SK-N-SH (cell line): ENCODE measurements at regions not wholly inside any gene's neighbourhood (a gene's known extent, or its start where the extent isn't known, plus 50 kb on each side); places are given as distances from the start of the nearest gene placed in this dataset.

Experiments
- CTCF ChIA-PET: fragments of 300-600, 350-600 bp; formaldehyde crosslinking; extraction: SDS; loops from one replicate; lab custom pipeline; 2021; lab: Yijun Ruan, JAX
- POLR2A ChIA-PET: fragments of 350-600 bp; sonication (Branson Sonifier 250); formaldehyde crosslinking; extraction: SDS; loops from one replicate; lab custom pipeline; 2020; ENCODE audit warnings: antibody characterized with exemption, inconsistent platforms; lab: Yijun Ruan, JAX
- DNase-seq: peaks from one replicate; pipeline ENCODE4 v3.0.0; 2012
- H2AFZ ChIP-seq: fragments of 200-600 bp; sonication (generic); 2 replicates; pipeline ENCODE4 v1.8.1; 2016; ENCODE audit warnings: antibody characterized with exemption, mild to moderate bottlenecking, low read depth
- H3F3A ChIP-seq: fragments of 200-600 bp; sonication (generic); replicated peaks from 2 replicates; pipeline ENCODE3; 2016; ENCODE audit warnings: antibody characterized with exemption, mild to moderate bottlenecking; ENCODE audit not compliant: insufficient read depth
- H3K27ac ChIP-seq, 2 experiments: fragments of 200-500 bp in 1 of 2; fragments of 200-600 bp in 1 of 2; sonication (Bioruptor generic) in 1 of 2; sonication (generic), shearing (Covaris generic) in 1 of 2; 2 replicates each; pipeline versions ENCODE4 v1.5.1 to v1.6.1; 2014 to 2016; ENCODE audit warnings: low read depth in 2 of 2, inconsistent platforms in 1 of 2, low read length in 1 of 2, mild to moderate bottlenecking in 1 of 2, mixed read lengths in 1 of 2
- H3K27me3 ChIP-seq: fragments of 200-600 bp; sonication (generic), shearing (Covaris generic); 2 replicates; pipeline ENCODE4 v1.6.1; 2016; ENCODE audit warnings: mixed run types; ENCODE audit not compliant: insufficient read depth
- H3K36me3 ChIP-seq, 2 experiments: fragments of 200-500 bp in 1 of 2; fragments of 200-600 bp in 1 of 2; sonication (Bioruptor generic) in 1 of 2; sonication (generic) in 1 of 2; replicated peaks in 1 of 2; 2 replicates each; pipeline versions ENCODE3 to v1.5.1; 2014 to 2016; ENCODE audit warnings: low read length in 1 of 2, mild to moderate bottlenecking in 1 of 2; ENCODE audit not compliant: insufficient read depth in 2 of 2, control insufficient read depth in 1 of 2
- H3K4me1 ChIP-seq, 2 experiments: fragments of 200-500 bp in 1 of 2; fragments of 200-600 bp in 1 of 2; sonication (Bioruptor generic) in 1 of 2; sonication (generic), shearing (Covaris generic) in 1 of 2; 2 replicates each; pipeline versions ENCODE4 v1.5.1 to v1.6.1; 2014 to 2016; ENCODE audit warnings: low read depth in 1 of 2, low read length in 1 of 2, mixed run types in 1 of 2; ENCODE audit not compliant: insufficient read depth in 2 of 2, control insufficient read depth in 1 of 2
- H3K4me2 ChIP-seq: fragments of 200-600 bp; sonication (generic), shearing (Covaris generic); 2 replicates; pipeline ENCODE4 v1.6.1; 2017; ENCODE audit warnings: mixed run types
- H3K4me3 ChIP-seq, 2 experiments: fragments of 200-500 bp in 1 of 2; fragments of 200-600 bp in 1 of 2; sonication (Bioruptor generic) in 1 of 2; sonication (generic), shearing (Covaris generic) in 1 of 2; 2 replicates each; pipeline versions ENCODE4 v1.5.1 to v1.8.1; 2014 to 2016; ENCODE audit warnings: low read depth in 2 of 2, inconsistent platforms in 1 of 2, low read length in 1 of 2, mild to moderate bottlenecking in 1 of 2, mixed read lengths in 1 of 2, moderate library complexity in 1 of 2
- H3K79me2 ChIP-seq: fragments of 200-600 bp; sonication (generic); 2 replicates; pipeline ENCODE4 v1.8.1; 2017; ENCODE audit warnings: mild to moderate bottlenecking; ENCODE audit not compliant: insufficient read depth
- H3K9ac ChIP-seq: fragments of 200-600 bp; sonication (generic); 2 replicates; pipeline ENCODE4 v1.6.1; 2017; ENCODE audit warnings: mixed run types
- H3K9me2 ChIP-seq: fragments of 200-600 bp; sonication (generic); 2 replicates; pipeline ENCODE4 v1.6.1; 2017; ENCODE audit warnings: mixed run types
- H3K9me3 ChIP-seq: fragments of 200-600 bp; sonication (generic); 2 replicates; pipeline ENCODE4 v1.6.1; 2017; ENCODE audit warnings: mixed run types, mild to moderate bottlenecking, moderate library complexity
- H4K20me1 ChIP-seq: fragments of 200-600 bp; sonication (generic); 2 replicates; pipeline ENCODE4 v1.6.1; 2017; ENCODE audit warnings: mild to moderate bottlenecking, mixed run types; ENCODE audit not compliant: insufficient read depth
- CHD2 ChIP-seq: fragments of 150-350 bp; IDR thresholded peaks from 2 replicates; pipeline ENCODE4 v1.6.1; 2018; ENCODE audit warnings: low read length; ENCODE audit not compliant: partially characterized antibody
- ELF1 ChIP-seq: IDR thresholded peaks from 2 replicates; pipeline ENCODE4 v1.4.0; 2012
- GABPA ChIP-seq: IDR thresholded peaks from 2 replicates; pipeline ENCODE4 v1.4.0; 2012; ENCODE audit warnings: low read depth, mild to moderate bottlenecking
- MEF2A ChIP-seq: IDR thresholded peaks from 2 replicates; pipeline ENCODE4 v1.4.0; 2012; ENCODE audit warnings: low read depth, borderline replicate concordance
- MXI1 ChIP-seq: IDR thresholded peaks from 2 replicates; pipeline ENCODE4 v1.6.1; 2012; ENCODE audit warnings: mild to moderate bottlenecking, low read depth, low read length, improper control_type of control experiment
- NRF1 ChIP-seq: IDR thresholded peaks from 2 replicates; pipeline ENCODE4 v1.6.1; 2012; ENCODE audit warnings: low read depth, mild to moderate bottlenecking, low read length
- PBX3 ChIP-seq: IDR thresholded peaks from 2 replicates; pipeline ENCODE4; 2012
- POLR2AphosphoS5 ChIP-seq: IDR thresholded peaks from 2 replicates; pipeline ENCODE4 v1.6.1; 2012; ENCODE audit warnings: low read depth, low read length
- REST ChIP-seq: IDR thresholded peaks from 2 replicates; pipeline ENCODE4 v1.6.1; 2012; ENCODE audit warnings: mild to moderate bottlenecking, low read depth, low read length, moderate library complexity
- RXRA ChIP-seq: IDR thresholded peaks from 2 replicates; pipeline ENCODE4 v1.4.0; 2012; ENCODE audit warnings: low read depth, mild to moderate bottlenecking, borderline replicate concordance
- SMC3 ChIP-seq: IDR thresholded peaks from 2 replicates; pipeline ENCODE4 v1.6.1; 2012; ENCODE audit warnings: low read depth, low read length, improper control_type of control experiment
- TAF1 ChIP-seq: IDR thresholded peaks from 2 replicates; pipeline ENCODE4 v1.6.1; 2012; ENCODE audit warnings: low read depth, mild to moderate bottlenecking, low read length, moderate library complexity, borderline replicate concordance
- USF1 ChIP-seq: IDR thresholded peaks from 2 replicates; pipeline ENCODE4 v1.4.0; 2012; ENCODE audit warnings: low read depth, borderline replicate concordance
- USF2 ChIP-seq: fragments of 150-350 bp; IDR thresholded peaks from 2 replicates; pipeline ENCODE4 v1.6.1; 2017; ENCODE audit warnings: antibody characterized with exemption, low read length, low read depth, borderline replicate concordance
- ZBTB33 ChIP-seq: IDR thresholded peaks from 2 replicates; pipeline ENCODE4 v1.4.0; 2012; ENCODE audit warnings: low read depth, borderline replicate concordance
- WGBS: methylation state at CpG from one replicate; pipeline ENCODE4 v1.1.6; 2017; ENCODE audit warnings: low lambda C conversion rate; 5-methylcytosine and 5-hydroxymethylcytosine counted together

- Histone ChIP-seq H3K36me3 (no peaks in the 10 kb centered on the region), H3K9me3 (no peaks in the 10 kb centered on the region), H3F3A (no peaks in the 10 kb centered on the region), H3K9ac (no peak overlapping the region), H3K4me1 (no peaks in the 10 kb centered on the region), H4K20me1 (no peaks in the 10 kb centered on the region), H3K4me2 (no peak overlapping the region), H2AFZ (no peak overlapping the region), H3K4me3 (no peak overlapping the region), H3K27me3 (no peaks in the 10 kb centered on the region), H3K9me2 (no peaks in the 10 kb centered on the region), H3K27ac (no peak overlapping the region), H3K79me2 (no peaks in the 10 kb centered on the region)
- WGBS = 41% methylated on average over 5 of the region's 5 CpGs
- CTCF ChIA-PET = no interaction called here
- no peak for DNase-seq
- TF ChIP-seq SMC3 (no peak), RXRA (no peak), POLR2AphosphoS5 (no peak), ZBTB33 (no peak), NRF1 (no peak), USF1 (no peak), TAF1 (no peak), GABPA (no peak), MXI1 (no peak), MEF2A (no peak), CHD2 (no peak), USF2 (no peak), PBX3 (no peak), REST (no peak), ELF1 (no peak)
- POLR2A ChIA-PET = no interaction called here
Observed at GRCh38 chr4:188596021-188596420, 456.8 kb downstream of the TRIML1 start.
